ENCODE measurements at regions not wholly inside any gene's neighbourhood (a gene's known extent, or its start where the extent isn't known, plus 50 kb on each side); places are given as distances from the start of the nearest gene placed in this dataset.

DNA sequence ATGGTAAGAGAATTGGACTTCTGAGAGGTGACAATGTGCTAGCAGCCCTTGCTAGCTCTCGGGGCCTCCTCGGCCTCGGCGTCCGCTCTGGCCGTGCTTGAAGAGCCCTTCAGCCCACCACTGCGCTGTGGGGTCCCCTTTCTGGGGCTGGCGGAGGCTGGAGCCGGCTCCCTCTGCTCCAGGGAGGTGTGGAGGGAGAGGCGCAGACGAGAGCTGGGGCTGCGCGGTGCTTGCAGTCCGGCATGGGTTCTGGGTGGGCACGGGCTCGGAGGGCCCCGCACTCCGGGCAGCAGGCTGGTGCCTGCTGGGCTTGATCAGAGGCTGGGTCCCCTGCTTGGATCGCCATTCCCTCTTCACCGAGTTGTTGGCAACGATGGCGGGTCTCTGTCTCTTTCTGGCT is 226.4 kb upstream of the AMIGO2 start (continued):
- TF ChIP-seq, protein P1, sequence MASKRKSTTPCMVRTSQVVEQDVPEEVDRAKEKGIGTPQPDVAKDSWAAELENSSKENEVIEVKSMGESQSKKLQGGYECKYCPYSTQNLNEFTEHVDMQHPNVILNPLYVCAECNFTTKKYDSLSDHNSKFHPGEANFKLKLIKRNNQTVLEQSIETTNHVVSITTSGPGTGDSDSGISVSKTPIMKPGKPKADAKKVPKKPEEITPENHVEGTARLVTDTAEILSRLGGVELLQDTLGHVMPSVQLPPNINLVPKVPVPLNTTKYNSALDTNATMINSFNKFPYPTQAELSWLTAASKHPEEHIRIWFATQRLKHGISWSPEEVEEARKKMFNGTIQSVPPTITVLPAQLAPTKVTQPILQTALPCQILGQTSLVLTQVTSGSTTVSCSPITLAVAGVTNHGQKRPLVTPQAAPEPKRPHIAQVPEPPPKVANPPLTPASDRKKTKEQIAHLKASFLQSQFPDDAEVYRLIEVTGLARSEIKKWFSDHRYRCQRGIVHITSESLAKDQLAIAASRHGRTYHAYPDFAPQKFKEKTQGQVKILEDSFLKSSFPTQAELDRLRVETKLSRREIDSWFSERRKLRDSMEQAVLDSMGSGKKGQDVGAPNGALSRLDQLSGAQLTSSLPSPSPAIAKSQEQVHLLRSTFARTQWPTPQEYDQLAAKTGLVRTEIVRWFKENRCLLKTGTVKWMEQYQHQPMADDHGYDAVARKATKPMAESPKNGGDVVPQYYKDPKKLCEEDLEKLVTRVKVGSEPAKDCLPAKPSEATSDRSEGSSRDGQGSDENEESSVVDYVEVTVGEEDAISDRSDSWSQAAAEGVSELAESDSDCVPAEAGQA (IDR thresholded peaks at IDR 0.05; ENCODE audit: low read depth), result no peak
- TF ChIP-seq, protein P1 (CRISPR knock-in tag; IDR thresholded peaks at IDR 0.05; ENCODE audit: borderline replicate concordance), result no peak

DNA sequence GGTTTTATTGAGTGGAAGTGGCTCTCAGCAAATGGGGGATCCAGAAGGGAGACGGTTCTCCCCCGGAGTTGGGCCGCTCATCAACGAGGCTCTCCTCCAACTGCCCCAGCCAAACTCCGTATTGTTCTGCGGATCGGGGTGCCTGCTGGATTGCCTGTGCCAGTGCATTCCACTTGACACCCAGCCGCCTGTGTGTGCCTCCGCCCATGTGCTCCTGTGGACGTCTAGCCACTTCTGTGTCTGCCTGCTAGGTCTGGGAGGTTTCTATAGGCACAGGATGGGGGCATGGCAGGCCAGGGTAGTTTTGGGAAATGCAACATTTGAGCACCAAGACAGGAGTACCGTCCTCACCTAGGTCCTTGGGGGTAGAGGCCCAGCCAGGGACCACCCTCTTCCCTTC is 225.7 kb upstream of the AMIGO2 start:
- no peaks in the 10 kb centered on the region for H4K20me1 ChIP-seq (ENCODE audit: insufficient read depth, low read length)
- ATAC-seq, result no peak
- no peaks in the 10 kb centered on the region for H3K4me1 ChIP-seq (ENCODE audit: insufficient read depth, low read length)
- H2AFZ ChIP-seq (ENCODE audit: low read length), result no peak overlapping the region
- WGBS (ENCODE audit: low lambda C conversion rate), result 0% methylated on average over 1 of the region's 11 CpGs
- no peak overlapping the region for H3K9ac ChIP-seq (ENCODE audit: insufficient read depth, low read depth, low read length)
- CTCF ChIA-PET (ENCODE audit: low intra/inter-chr PET ratio, low total read pairs), result no interaction called here
- in situ Hi-C loops (cut with HindIII; ENCODE audit: extremely low pct_ligation_motif_present, low pct_unique_long_range_greater_than_20kb) (loop anchor here (5.0 to 25.0 kb wide), 2 partner anchors 268 to 968 kb away; no protein-coding TSS in a partner anchor), intact Hi-C loops (cut with micrococcal nuclease; ENCODE audit: unreplicated experiment) (loop anchor here (5.0 kb wide), 1 partner anchor 993 kb away; no protein-coding TSS in a partner anchor)
- POLR2A ChIA-PET, result no interaction called here
- H3K79me2 ChIP-seq (ENCODE audit: insufficient read depth, low read length), result no peaks in the 10 kb centered on the region
- H3K36me3 ChIP-seq (replicated peaks in 1 of 2; ENCODE audit: control insufficient read depth in 1 of 2, insufficient read depth in 2 of 2, low read length in 2 of 2), result no peaks in the 10 kb centered on the region
- no peak overlapping the region for H3K27ac ChIP-seq (ENCODE audit: extremely low read length, insufficient read depth, low read length)
- no peak for FAIRE-seq
- no TSS peak for BruUV-seq (replicated peaks)
- H3K9me3 ChIP-seq (ENCODE audit: low read length), result no peaks in the 10 kb centered on the region
- no peaks in the 10 kb centered on the region; a peak in 2 of 5 replicates for H3K27me3 ChIP-seq (ENCODE audit: control insufficient read depth in 1 of 2, insufficient read depth in 2 of 2, low read length in 2 of 2)
- TF ChIP-seq, protein P2, sequence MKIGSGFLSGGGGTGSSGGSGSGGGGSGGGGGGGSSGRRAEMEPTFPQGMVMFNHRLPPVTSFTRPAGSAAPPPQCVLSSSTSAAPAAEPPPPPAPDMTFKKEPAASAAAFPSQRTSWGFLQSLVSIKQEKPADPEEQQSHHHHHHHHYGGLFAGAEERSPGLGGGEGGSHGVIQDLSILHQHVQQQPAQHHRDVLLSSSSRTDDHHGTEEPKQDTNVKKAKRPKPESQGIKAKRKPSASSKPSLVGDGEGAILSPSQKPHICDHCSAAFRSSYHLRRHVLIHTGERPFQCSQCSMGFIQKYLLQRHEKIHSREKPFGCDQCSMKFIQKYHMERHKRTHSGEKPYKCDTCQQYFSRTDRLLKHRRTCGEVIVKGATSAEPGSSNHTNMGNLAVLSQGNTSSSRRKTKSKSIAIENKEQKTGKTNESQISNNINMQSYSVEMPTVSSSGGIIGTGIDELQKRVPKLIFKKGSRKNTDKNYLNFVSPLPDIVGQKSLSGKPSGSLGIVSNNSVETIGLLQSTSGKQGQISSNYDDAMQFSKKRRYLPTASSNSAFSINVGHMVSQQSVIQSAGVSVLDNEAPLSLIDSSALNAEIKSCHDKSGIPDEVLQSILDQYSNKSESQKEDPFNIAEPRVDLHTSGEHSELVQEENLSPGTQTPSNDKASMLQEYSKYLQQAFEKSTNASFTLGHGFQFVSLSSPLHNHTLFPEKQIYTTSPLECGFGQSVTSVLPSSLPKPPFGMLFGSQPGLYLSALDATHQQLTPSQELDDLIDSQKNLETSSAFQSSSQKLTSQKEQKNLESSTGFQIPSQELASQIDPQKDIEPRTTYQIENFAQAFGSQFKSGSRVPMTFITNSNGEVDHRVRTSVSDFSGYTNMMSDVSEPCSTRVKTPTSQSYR (CRISPR knock-in tag; IDR thresholded peaks at IDR 0.05; ENCODE audit: borderline replicate concordance), result no peak
- TF ChIP-seq ZFX (CRISPR knock-in tag; IDR thresholded peaks at IDR 0.05; ENCODE audit: low read depth) (no peak), SNAPC2 (CRISPR knock-in tag; IDR thresholded peaks at IDR 0.05) (no peak), PPARG (CRISPR knock-in tag; conservative IDR thresholded peaks at IDR 0.05) (no peak)
- H3K4me2 ChIP-seq (ENCODE audit: low read depth, low read length), result no peak overlapping the region
- H3K4me3 ChIP-seq (replicated peaks in 1 of 3; ENCODE audit: insufficient read depth in 1 of 3, low read depth in 2 of 3, low read length in 3 of 3), result no peak overlapping the region
- DNase-seq (ENCODE audit: low spot score), result no peak

Measured in HepG2 (cell line).